PC-3 (cell line): ENCODE measurements at regions not wholly inside any gene's neighbourhood (a gene's known extent, or its start where the extent isn't known, plus 50 kb on each side); places are given as distances from the start of the nearest gene placed in this dataset.

Experiments
- ATAC-seq: fragments of 200-7000 bp; cut with Tn5 transposase; 2 replicates; pipeline ENCODE4 v1.9.1; 2020; ENCODE audit warnings: mild to moderate bottlenecking, moderate library complexity
- BruUV-seq: library from RNA; stranded (reverse); fragments of 400-500 nt; replicated peaks from 2 replicates; lab custom pipeline; 2021; lab: Mats Ljungman, UMichigan
- CTCF ChIA-PET: fragments of 300-600 bp; sonication (Branson Sonifier 250); formaldehyde crosslinking; loops from one replicate; lab custom pipeline; 2022; ENCODE audit warnings: antibody characterized with exemption; lab: Charles Lee
- POLR2A ChIA-PET: fragments of 300-600 bp; sonication (Branson Sonifier 250); formaldehyde crosslinking; loops from one replicate; lab custom pipeline; 2022; ENCODE audit warnings: antibody characterized with exemption; ENCODE audit not compliant: unreplicated experiment; lab: Charles Lee
- DNase-seq: peaks from one replicate; pipeline ENCODE4 v3.0.0-alpha.2; 2015
- H2AFZ ChIP-seq: fragments of 300-600 bp; sonication (generic); 2 replicates; pipeline ENCODE4 v1.6.0; 2016; ENCODE audit warnings: antibody characterized with exemption, low read length
- H3F3A ChIP-seq: fragments of 300-600 bp; sonication (generic); one replicate; pipeline ENCODE4 v1.6.0; 2017; ENCODE audit warnings: antibody characterized with exemption, low read length, control low read depth, mild to moderate bottlenecking; ENCODE audit not compliant: unreplicated experiment
- H3K27ac ChIP-seq: fragments of 300-600 bp; sonication (generic); 2 replicates; pipeline ENCODE4 v1.5.1; 2016; ENCODE audit warnings: mild to moderate bottlenecking, low read length
- H3K27me3 ChIP-seq: fragments of 300-600 bp; sonication (generic); 2 replicates; pipeline ENCODE4 v1.6.1; 2016; ENCODE audit warnings: low read length, mixed read lengths
- H3K36me3 ChIP-seq: fragments of 300-600 bp; sonication (generic); 2 replicates; pipeline ENCODE4 v1.6.1; 2016; ENCODE audit warnings: low read depth, mixed run types, low read length, mixed read lengths
- H3K4me1 ChIP-seq: fragments of 300-600 bp; sonication (generic); 2 replicates; pipeline ENCODE4 v1.5.1; 2016; ENCODE audit warnings: low read length; ENCODE audit not compliant: insufficient read depth
- H3K4me2 ChIP-seq: fragments of 300-600 bp; sonication (generic); 2 replicates; pipeline ENCODE4 v1.6.0; 2016; ENCODE audit warnings: low read length
- H3K4me3 ChIP-seq: fragments of 300-600 bp; sonication (generic); 2 replicates; pipeline ENCODE4 v1.5.1; 2016; ENCODE audit warnings: mild to moderate bottlenecking, low read length, mixed read lengths
- H3K79me2 ChIP-seq: fragments of 300-600 bp; sonication (generic); 2 replicates; pipeline ENCODE4 v1.6.1; 2017; ENCODE audit warnings: low read length, mixed read lengths
- H3K9ac ChIP-seq: fragments of 300-600 bp; sonication (generic); 2 replicates; pipeline ENCODE4 v1.6.0; 2016; ENCODE audit warnings: mild to moderate bottlenecking, low read length
- H3K9me2 ChIP-seq: fragments of 300-600 bp; sonication (generic); replicated peaks from 2 replicates; pipeline ENCODE4 v1.6.1; 2016; ENCODE audit warnings: mixed run types, low read length, mixed read lengths
- H3K9me3 ChIP-seq: fragments of 300-600 bp; sonication (generic); 2 replicates; pipeline ENCODE4 v1.6.1; 2016; ENCODE audit warnings: low read length, mixed read lengths
- H4K20me1 ChIP-seq: fragments of 300-600 bp; sonication (generic); 2 replicates; pipeline ENCODE4 v1.6.1; 2016; ENCODE audit warnings: low read length, mixed read lengths
- EZH2 ChIP-seq: fragments of 300-600 bp; sonication (generic); IDR thresholded peaks from one replicate; pipeline ENCODE4 v1.6.1; 2017; ENCODE audit warnings: antibody characterized with exemption, mild to moderate bottlenecking, low read length; ENCODE audit not compliant: unreplicated experiment
- EZH2phosphoT487 ChIP-seq: fragments of 300-600 bp; sonication (generic); IDR thresholded peaks from 2 replicates; pipeline ENCODE4 v1.6.1; 2018; ENCODE audit warnings: mild to moderate bottlenecking, antibody characterized with exemption, low read length, borderline replicate concordance
- intact Hi-C: fragments of 100-400 bp; cut with micrococcal nuclease; formaldehyde crosslinking; loops from 2 replicates; pipeline ENCODE4 v1.9.0; 2023
- TF ChIP-seq, protein P1 (sequence below): fragments of 300-600 bp; sonication (generic); conservative IDR thresholded peaks from 2 replicates; pipeline ENCODE4 v1.5.1; 2017; ENCODE audit warnings: antibody characterized with exemption, low read depth, mild to moderate bottlenecking, low read length

DNA sequence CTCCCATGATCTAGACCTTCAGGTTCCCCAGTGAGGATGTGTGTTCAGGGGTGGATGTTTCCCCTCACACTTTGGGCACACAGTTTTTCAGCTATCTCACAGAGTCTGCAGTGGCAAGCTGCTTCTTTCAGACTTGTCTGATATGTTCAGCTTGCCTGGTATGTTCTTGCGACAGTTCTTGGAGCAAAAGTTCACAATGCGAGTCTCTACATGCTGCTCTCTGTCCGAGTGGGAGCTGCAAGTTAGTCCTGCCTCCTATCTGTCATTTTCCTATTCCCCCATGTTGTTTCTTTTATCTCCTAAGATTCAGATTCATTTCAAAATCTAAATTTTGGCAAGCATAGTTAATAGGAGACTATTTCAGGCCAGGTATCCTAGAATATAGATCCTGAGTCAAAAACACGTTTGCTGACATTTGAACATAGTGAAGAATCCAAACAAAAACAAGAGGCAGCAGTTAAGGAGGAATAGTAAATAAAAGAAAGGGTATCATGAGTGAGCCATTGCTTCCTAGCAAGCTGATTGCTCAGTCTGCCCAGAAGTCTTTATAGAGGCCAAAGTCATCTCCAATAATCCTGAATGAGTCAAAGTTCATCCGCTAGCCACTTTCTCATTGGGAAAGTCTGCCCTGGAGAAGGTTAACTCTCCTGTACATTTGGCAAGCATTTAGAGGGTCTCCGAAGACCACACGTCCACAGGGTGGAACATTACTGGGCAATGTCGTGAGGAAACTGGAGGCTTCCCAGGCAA, 140.2 kb upstream of the MOCS1 start:
- no peaks in the 10 kb centered on the region for H3K36me3 ChIP-seq
- no peak overlapping the region for H3K27ac ChIP-seq
- H3K4me1 ChIP-seq = no peaks in the 10 kb centered on the region
- no peak overlapping the region for H3K4me2 ChIP-seq
- DNase-seq = no peak
- no peak overlapping the region for H3K9ac ChIP-seq
- POLR2A ChIA-PET = no interaction called here
- H3K79me2 ChIP-seq = no peaks in the 10 kb centered on the region
- CTCF ChIA-PET = no interaction called here
- 0 out of 2 replicates have a peak, but pooled peaks cover 4% of the 10 kb centered on the region for H3K9me3 ChIP-seq
- ATAC-seq = no peak
- no peaks in the 10 kb centered on the region for H3K27me3 ChIP-seq
- no peak overlapping the region for H3K4me3 ChIP-seq
- no peaks in the 10 kb centered on the region for H3F3A ChIP-seq
- no peaks in the 10 kb centered on the region for H4K20me1 ChIP-seq
- no peak overlapping the region for H2AFZ ChIP-seq
- no peaks in the 10 kb centered on the region for H3K9me2 ChIP-seq
- BruUV-seq = no TSS peak
- intact Hi-C loops = no loop called here
- TF ChIP-seq, protein P1, sequence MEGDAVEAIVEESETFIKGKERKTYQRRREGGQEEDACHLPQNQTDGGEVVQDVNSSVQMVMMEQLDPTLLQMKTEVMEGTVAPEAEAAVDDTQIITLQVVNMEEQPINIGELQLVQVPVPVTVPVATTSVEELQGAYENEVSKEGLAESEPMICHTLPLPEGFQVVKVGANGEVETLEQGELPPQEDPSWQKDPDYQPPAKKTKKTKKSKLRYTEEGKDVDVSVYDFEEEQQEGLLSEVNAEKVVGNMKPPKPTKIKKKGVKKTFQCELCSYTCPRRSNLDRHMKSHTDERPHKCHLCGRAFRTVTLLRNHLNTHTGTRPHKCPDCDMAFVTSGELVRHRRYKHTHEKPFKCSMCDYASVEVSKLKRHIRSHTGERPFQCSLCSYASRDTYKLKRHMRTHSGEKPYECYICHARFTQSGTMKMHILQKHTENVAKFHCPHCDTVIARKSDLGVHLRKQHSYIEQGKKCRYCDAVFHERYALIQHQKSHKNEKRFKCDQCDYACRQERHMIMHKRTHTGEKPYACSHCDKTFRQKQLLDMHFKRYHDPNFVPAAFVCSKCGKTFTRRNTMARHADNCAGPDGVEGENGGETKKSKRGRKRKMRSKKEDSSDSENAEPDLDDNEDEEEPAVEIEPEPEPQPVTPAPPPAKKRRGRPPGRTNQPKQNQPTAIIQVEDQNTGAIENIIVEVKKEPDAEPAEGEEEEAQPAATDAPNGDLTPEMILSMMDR = no peak
- TF ChIP-seq EZH2 (no peak), EZH2phosphoT487 (no peak)

DNA sequence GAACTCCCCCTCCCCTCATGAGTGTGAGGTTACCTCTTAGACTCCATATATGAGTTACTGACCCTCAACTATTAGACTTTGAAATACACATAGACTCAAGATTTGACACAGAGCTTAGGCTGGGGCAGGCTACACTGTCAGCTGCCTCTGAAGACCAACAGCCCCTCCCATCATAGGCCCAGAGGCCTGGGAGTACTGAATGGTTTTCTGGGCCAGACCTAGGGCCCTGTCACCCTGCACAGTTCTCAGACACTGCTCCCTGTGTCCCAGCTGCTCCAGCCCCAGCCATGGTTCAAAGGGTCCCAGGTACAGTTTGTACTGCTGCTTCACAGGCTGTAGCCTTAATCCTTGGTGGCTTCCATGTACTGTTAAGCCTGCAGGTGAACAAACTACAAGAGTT, 132.1 kb upstream of the MOCS1 start:
- DNase-seq (no peak), ATAC-seq (no peak)
- 0 out of 2 replicates have a peak, but pooled peaks cover 5% of the 10 kb centered on the region for H3K9me3 ChIP-seq
- H3K9ac ChIP-seq = no peak overlapping the region
- H3K4me3 ChIP-seq = no peak overlapping the region
- no peaks in the 10 kb centered on the region for H3F3A ChIP-seq
- H3K4me1 ChIP-seq = no peaks in the 10 kb centered on the region
- POLR2A ChIA-PET = no interaction called here
- H3K27ac ChIP-seq = no peak overlapping the region
- H3K79me2 ChIP-seq = no peaks in the 10 kb centered on the region
- H2AFZ ChIP-seq = no peak overlapping the region
- intact Hi-C loops = no loop called here
- H4K20me1 ChIP-seq = no peaks in the 10 kb centered on the region
- H3K9me2 ChIP-seq = no peaks in the 10 kb centered on the region
- no peaks in the 10 kb centered on the region for H3K27me3 ChIP-seq
- no peaks in the 10 kb centered on the region for H3K36me3 ChIP-seq
- H3K4me2 ChIP-seq = no peak overlapping the region
- CTCF ChIA-PET = no interaction called here
- TF ChIP-seq, protein P1 = no peak
- no peak for TF ChIP-seq EZH2
- no peak for TF ChIP-seq EZH2phosphoT487
- BruUV-seq = no TSS peak

DNA sequence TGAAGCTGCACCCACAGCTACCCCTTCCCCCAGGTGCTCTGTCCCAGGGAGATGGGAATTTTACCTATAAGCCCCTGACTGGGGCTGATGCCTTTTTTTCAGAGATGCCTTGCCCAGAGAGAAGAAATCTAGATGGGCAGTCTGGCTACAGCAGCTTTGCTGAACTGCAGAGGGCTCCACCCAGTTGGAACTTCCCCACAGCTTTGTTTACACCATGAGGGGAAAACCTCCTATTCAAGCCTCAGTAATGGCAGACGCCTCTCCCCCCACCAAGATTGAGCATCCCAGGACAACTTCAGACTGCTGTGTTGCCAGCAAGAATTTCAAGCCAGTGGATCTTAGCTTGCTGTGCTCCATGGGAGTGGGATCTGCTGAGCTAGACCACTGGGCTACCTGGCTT, 122.6 kb upstream of the MOCS1 start:
- H3K9ac ChIP-seq = no peak overlapping the region
- H3K27me3 ChIP-seq = no peaks in the 10 kb centered on the region
- H3K9me3 ChIP-seq = no peaks in the 10 kb centered on the region
- ChIA-PET CTCF (no interaction called here), POLR2A (no interaction called here)
- H3K4me2 ChIP-seq = no peak overlapping the region
- ATAC-seq (no peak), DNase-seq (no peak)
- no peak overlapping the region for H3K4me3 ChIP-seq
- intact Hi-C loops = no loop called here
- H2AFZ ChIP-seq = no peak overlapping the region
- H3K79me2 ChIP-seq = no peaks in the 10 kb centered on the region
- H3F3A ChIP-seq = no peaks in the 10 kb centered on the region
- no peaks in the 10 kb centered on the region for H4K20me1 ChIP-seq
- TF ChIP-seq EZH2phosphoT487 (no peak), EZH2 (no peak)
- H3K4me1 ChIP-seq = no peaks in the 10 kb centered on the region
- H3K36me3 ChIP-seq = no peaks in the 10 kb centered on the region
- no peak overlapping the region for H3K27ac ChIP-seq
- BruUV-seq = no TSS peak
- no peaks in the 10 kb centered on the region for H3K9me2 ChIP-seq
